ENCODE measurements at regions not wholly inside any gene's neighbourhood (a gene's known extent, or its start where the extent isn't known, plus 50 kb on each side); places are given as distances from the start of the nearest gene placed in this dataset.

- POLR2A ChIA-PET: no interaction called here
- no peak overlapping the region for H3K4me2 ChIP-seq (ENCODE audit: insufficient read depth, low read length)
- H3K4me1 ChIP-seq (ENCODE audit: control insufficient read depth, extremely low read depth, insufficient read depth, low read length): no peaks in the 10 kb centered on the region
- FAIRE-seq (no peak), DNase-seq (ENCODE audit: low read depth, low spot score) (no peak)
- BruUV-seq (replicated peaks): no TSS peak
- no peaks in the 10 kb centered on the region for H3K9me1 ChIP-seq (replicated peaks; ENCODE audit: control insufficient read depth, extremely low read depth, insufficient read depth, low read length)
- dilution Hi-C loops (cut with MboI; ENCODE audit: extremely low pct_ligation_motif_present, low sequenced_read_pairs) (no loop called here), intact Hi-C loops (cut with micrococcal nuclease) (no loop called here)
- CTCF ChIA-PET: no interaction called here
- no peaks in the 10 kb centered on the region for H3K79me2 ChIP-seq (ENCODE audit: control insufficient read depth, insufficient read depth, low read length)
- no peak overlapping the region for H3K4me3 ChIP-seq (replicated peaks in 1 of 3; ENCODE audit: insufficient read depth in 1 of 3, low read depth in 1 of 3, low read length in 3 of 3)
- no peaks in the 10 kb centered on the region for H3K27me3 ChIP-seq (ENCODE audit: control insufficient read depth in 2 of 2, insufficient read depth in 2 of 2, low read length in 2 of 2)
- TF ChIP-seq FOS (IDR thresholded peaks at IDR 0.05; ENCODE audit: borderline replicate concordance, insufficient read depth, low read length) (no peak), POLR2AphosphoS5 (IDR thresholded peaks at IDR 0.05; ENCODE audit: insufficient read depth, low read depth, low read length) (no peak), MAX (IDR thresholded peaks at IDR 0.05; ENCODE audit: insufficient read depth, insufficient read length) (no peak), GATA2 (IDR thresholded peaks at IDR 0.05; ENCODE audit: insufficient read depth, insufficient read length, low read depth, low read length) (no peak), JUN (IDR thresholded peaks at IDR 0.05; ENCODE audit: borderline replicate concordance, insufficient read depth, insufficient read length, low read depth) (no peak), CTCF (IDR thresholded peaks at IDR 0.05; ENCODE audit: extremely low read depth in 1 of 2, insufficient read depth in 1 of 2, low read depth in 1 of 2, low read length in 2 of 2) (no peak), MYC (IDR thresholded peaks at IDR 0.05; ENCODE audit: low read depth, low read length) (no peak), EZH2 (IDR thresholded peaks at IDR 0.05; ENCODE audit: borderline replicate concordance, low read depth, low read length, severe bottlenecking) (no peak), POLR2A (IDR thresholded peaks at IDR 0.05; ENCODE audit: low read depth, low read length) (no peak)
- H2AFZ ChIP-seq (ENCODE audit: low read depth, low read length): no peak overlapping the region
- no peaks in the 10 kb centered on the region for H3K36me3 ChIP-seq (ENCODE audit: control insufficient read depth in 2 of 2, extremely low read depth in 1 of 2, insufficient read depth in 2 of 2, low read length in 2 of 2)
- no peaks in the 10 kb centered on the region for H3K9me3 ChIP-seq (replicated peaks; ENCODE audit: control insufficient read depth, insufficient read depth, low read length)
- H3K9ac ChIP-seq (replicated peaks; ENCODE audit: extremely low read depth, insufficient read depth, low read length): no peak overlapping the region
- H4K20me1 ChIP-seq (replicated peaks; ENCODE audit: control insufficient read depth, extremely low read depth, insufficient read depth, low read length): no peaks in the 10 kb centered on the region
- no peak overlapping the region for H3K27ac ChIP-seq (ENCODE audit: insufficient read depth, low read depth, low read length)
Observed at GRCh38 chr4:156344397-156344796, 390.7 kb upstream of the CTSO start.

Measured in endothelial cell of umbilical vein (primary cell).